GM12878 (cell line): ENCODE measurements at regions not wholly inside any gene's neighbourhood (a gene's known extent, or its start where the extent isn't known, plus 50 kb on each side); places are given as distances from the start of the nearest gene placed in this dataset.

Experiments used
- ATF7 ChIP-seq: fragments of 450-650 bp; IDR thresholded peaks from 2 replicates; pipeline ENCODE4 v1.6.1; 2016; ENCODE audit warnings: low read depth, mild to moderate bottlenecking
- CTCF ChIP-seq, 3 experiments: IDR thresholded peaks in 2 of 3; conservative IDR thresholded peaks in 1 of 3; 2 replicates each; pipeline ENCODE4 v1.5.1; 2011; ENCODE audit warnings: low read depth in 3 of 3, low read length in 3 of 3, mild to moderate bottlenecking in 3 of 3, control low read depth in 2 of 3, moderate library complexity in 2 of 3, inconsistent platforms in 1 of 3, mixed read lengths in 1 of 3; ENCODE audit not compliant: control insufficient read depth in 2 of 3, insufficient read depth in 1 of 3; ENCODE audit errors: extremely low read depth in 1 of 3
- HDAC2 ChIP-seq: fragments of 200-600 bp; sonication (generic); IDR thresholded peaks from 2 replicates; pipeline ENCODE4 v1.6.1; 2017
- KDM1A ChIP-seq: fragments of 200-600 bp; sonication (generic); IDR thresholded peaks from 2 replicates; pipeline ENCODE4 v1.6.1; 2016; ENCODE audit warnings: borderline replicate concordance
- MYC ChIP-seq: IDR thresholded peaks from 2 replicates; pipeline ENCODE4 v1.6.1; 2011; ENCODE audit warnings: mild to moderate bottlenecking, low read length, moderate library complexity, inconsistent platforms; ENCODE audit not compliant: insufficient read depth, insufficient replicate concordance, insufficient read length, severe bottlenecking
- POLR2A ChIP-seq: IDR thresholded peaks from 2 replicates; pipeline ENCODE4 v1.6.1; 2011; ENCODE audit warnings: low read depth, mild to moderate bottlenecking, low read length
- RAD21 ChIP-seq: IDR thresholded peaks from 2 replicates; pipeline ENCODE4 v1.6.1; 2011; ENCODE audit warnings: mild to moderate bottlenecking, low read depth, low read length, moderate library complexity; ENCODE audit not compliant: insufficient read depth
- RAD51 ChIP-seq: fragments of 450-650 bp; IDR thresholded peaks from 2 replicates; pipeline ENCODE4 v1.6.1; 2016; ENCODE audit warnings: moderate library complexity, mild to moderate bottlenecking, inconsistent platforms
- REST ChIP-seq: IDR thresholded peaks from 2 replicates; pipeline ENCODE4 v1.6.1; 2012; ENCODE audit warnings: mild to moderate bottlenecking, low read depth, low read length
- STAT3 ChIP-seq: IDR thresholded peaks from 2 replicates; pipeline ENCODE4 v1.6.1; 2011; ENCODE audit warnings: low read depth, low read length, improper control_type of control experiment
- TARDBP ChIP-seq: IDR thresholded peaks from 2 replicates; pipeline ENCODE4 v1.6.1; 2016; ENCODE audit warnings: borderline replicate concordance
- TCF3 ChIP-seq: IDR thresholded peaks from 2 replicates; pipeline ENCODE4 v1.6.1; 2012; ENCODE audit warnings: low read depth, mild to moderate bottlenecking, low read length, borderline replicate concordance; ENCODE audit not compliant: insufficient read depth
- ZNF207 ChIP-seq: fragments of 450-650 bp; IDR thresholded peaks from 2 replicates; pipeline ENCODE4 v1.6.1; 2014; ENCODE audit warnings: antibody characterized with exemption, mild to moderate bottlenecking, borderline replicate concordance

GRCh38 chr4:67365661-67366245, 179.6 kb downstream of the CENPC start:
- TF ChIP-seq CTCF (IDR thresholded peaks at IDR 0.05 in 2 of 3, conservative IDR thresholded peaks at IDR 0.05 in 1 of 3; ENCODE audit: control insufficient read depth in 2 of 3, extremely low read depth in 1 of 3, insufficient read depth in 1 of 3, low read depth in 3 of 3, low read length in 3 of 3) (no peak), KDM1A (no peak), MYC (no peak), TCF3 (no peak), ATF7 (no peak), REST (no peak), STAT3 (no peak), ZNF207 (no peak), HDAC2 (no peak), RAD21 (no peak), RAD51 (no peak), TARDBP (no peak), POLR2A (no peak)
